ENCODE measurements at regions not wholly inside any gene's neighbourhood (a gene's known extent, or its start where the extent isn't known, plus 50 kb on each side); places are given as distances from the start of the nearest gene placed in this dataset.

GRCh38 chr5:2851895-2852294 lies 100.4 kb upstream of the IRX2 start:
- H3K36me3 Mint-ChIP-seq (ENCODE audit: low read depth): no peaks in the 10 kb centered on the region

GRCh38 chr5:2849429-2849828 lies 98.0 kb upstream of the IRX2 start:
- ATAC-seq (ENCODE audit: low read depth) (no peak), DNase-seq (no peak)
- Mint-ChIP-seq H3K27me3 (no peaks in the 10 kb centered on the region), H3K4me3 (no peak overlapping the region), H3K9me3 (peaks cover 2% of the 10 kb centered on the region), H3K4me1 (no peaks in the 10 kb centered on the region), H3K36me3 (ENCODE audit: low read depth) (no peaks in the 10 kb centered on the region), H3K27ac (no peak overlapping the region)
- CTCF ChIA-PET: no interaction called here
- intact Hi-C loops (cut with micrococcal nuclease): no loop called here
- POLR2A ChIA-PET: no interaction called here
- no peak for TF ChIP-seq CTCF (IDR thresholded peaks at IDR 0.05)

More at GRCh38 chr5:2851895-2852294, 100.4 kb upstream of the IRX2 start:
- DNase-seq (no peak), ATAC-seq (ENCODE audit: low read depth) (no peak)
- Mint-ChIP-seq H3K27me3 (no peaks in the 10 kb centered on the region), H3K9me3 (peaks cover 3% of the 10 kb centered on the region), H3K4me3 (no peak overlapping the region), H3K27ac (no peak overlapping the region), H3K4me1 (no peaks in the 10 kb centered on the region)
- ChIA-PET CTCF (no interaction called here), POLR2A (no interaction called here)
- no peak for TF ChIP-seq CTCF (IDR thresholded peaks at IDR 0.05)
- intact Hi-C loops (cut with micrococcal nuclease): no loop called here

GRCh38 chr5:2848619-2849018 lies 97.1 kb upstream of the IRX2 start:
- ChIA-PET CTCF (no interaction called here), POLR2A (no interaction called here)
- no peak for DNase-seq
- no peak overlapping the region for H3K27ac Mint-ChIP-seq
- H3K4me1 Mint-ChIP-seq: no peaks in the 10 kb centered on the region
- H3K4me3 Mint-ChIP-seq: no peak overlapping the region
- TF ChIP-seq CTCF (IDR thresholded peaks at IDR 0.05): no peak
- ATAC-seq (ENCODE audit: low read depth): no peak
- intact Hi-C loops (cut with micrococcal nuclease): no loop called here
- H3K9me3 Mint-ChIP-seq: peaks cover 2% of the 10 kb centered on the region
- H3K27me3 Mint-ChIP-seq: no peaks in the 10 kb centered on the region
- no peaks in the 10 kb centered on the region for H3K36me3 Mint-ChIP-seq (ENCODE audit: low read depth)

- ATAC-seq (ENCODE audit: low read depth) (no peak), DNase-seq (no peak)
- TF ChIP-seq CTCF (IDR thresholded peaks at IDR 0.05): no peak
- intact Hi-C loops (cut with micrococcal nuclease): no loop called here
- H3K4me1 Mint-ChIP-seq: no peaks in the 10 kb centered on the region
- no peak overlapping the region for H3K27ac Mint-ChIP-seq
- peaks cover 2% of the 10 kb centered on the region for H3K9me3 Mint-ChIP-seq
- H3K36me3 Mint-ChIP-seq (ENCODE audit: low read depth): no peaks in the 10 kb centered on the region
- ChIA-PET CTCF (no interaction called here), POLR2A (no interaction called here)
- no peak overlapping the region for H3K4me3 Mint-ChIP-seq
- H3K27me3 Mint-ChIP-seq: no peaks in the 10 kb centered on the region
Measured at GRCh38 chr5:2847608-2848007, 96.1 kb upstream of the IRX2 start.

GRCh38 chr5:2841208-2841607 lies 89.7 kb upstream of the IRX2 start:
- no peak for ATAC-seq (ENCODE audit: low read depth)
- no peak overlapping the region for H3K27ac Mint-ChIP-seq
- ChIA-PET CTCF (no interaction called here), POLR2A (no interaction called here)
- H3K4me3 Mint-ChIP-seq: no peak overlapping the region
- TF ChIP-seq CTCF (IDR thresholded peaks at IDR 0.05): no peak
- H3K27me3 Mint-ChIP-seq: no peaks in the 10 kb centered on the region
- no peaks in the 10 kb centered on the region for H3K4me1 Mint-ChIP-seq
- H3K36me3 Mint-ChIP-seq (ENCODE audit: low read depth): no peaks in the 10 kb centered on the region
- peaks cover 10% of the 10 kb centered on the region for H3K9me3 Mint-ChIP-seq
- DNase-seq: no peak
- intact Hi-C loops (cut with micrococcal nuclease): no loop called here

Data from activated B cell treated with CpG ODN at 0.5 μM for 24 hours (primary cell).